Ammon's horn (tissue), 1 donor: ENCODE measurements at regions not wholly inside any gene's neighbourhood (a gene's known extent, or its start where the extent isn't known, plus 50 kb on each side); places are given as distances from the start of the nearest gene placed in this dataset.
"Not testable (repeated sequence)": the region's sequence is repeated elsewhere in the genome, so short reads cannot be mapped to it uniquely, and the experiment has no call there.

Experiments used
- DNase-seq: peaks from one replicate; pipeline ENCODE4 v3.0.0-alpha.2; 2016; ENCODE audit warnings: low spot score

DNA sequence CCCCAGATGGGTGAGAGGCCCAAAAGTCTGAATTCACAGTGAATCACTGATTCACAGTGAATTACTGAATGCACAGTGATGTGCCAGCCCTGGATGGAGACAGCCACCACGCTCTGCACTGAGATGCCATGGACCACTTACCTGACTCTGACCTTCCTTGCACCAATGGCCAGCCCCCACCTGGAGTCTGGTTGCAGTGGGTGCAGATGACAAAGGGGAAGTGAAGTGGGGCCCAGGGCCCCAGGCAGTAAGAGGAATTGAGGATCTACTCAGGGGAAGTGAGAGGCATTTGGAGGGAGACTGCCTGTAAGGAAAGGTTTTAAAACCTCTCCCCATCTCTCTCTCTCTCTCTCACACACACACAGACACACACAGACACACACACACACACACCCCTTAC, 412.1 kb downstream of the CYLC2 start:
- DNase-seq = peak; percentile 12

DNA sequence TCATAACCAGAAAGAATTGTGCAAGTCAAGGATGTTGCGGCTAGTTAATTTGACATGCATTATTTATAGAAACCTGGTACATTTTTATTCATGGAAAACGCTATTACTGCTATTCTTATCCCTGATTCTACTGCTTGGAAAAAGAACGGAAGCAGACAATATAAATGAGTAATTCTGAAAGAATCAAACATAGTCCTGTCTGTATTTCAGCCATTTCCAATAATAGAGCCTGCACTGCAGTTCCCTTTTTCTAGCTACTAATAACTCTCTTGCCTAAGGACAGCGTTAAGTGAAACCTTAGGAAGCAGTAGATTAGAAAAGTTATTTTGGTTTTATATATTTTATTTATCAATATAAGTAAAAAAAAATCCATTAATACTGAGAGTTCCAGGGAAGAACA, 414.9 kb downstream of the CYLC2 start:
- DNase-seq = no peak

DNA sequence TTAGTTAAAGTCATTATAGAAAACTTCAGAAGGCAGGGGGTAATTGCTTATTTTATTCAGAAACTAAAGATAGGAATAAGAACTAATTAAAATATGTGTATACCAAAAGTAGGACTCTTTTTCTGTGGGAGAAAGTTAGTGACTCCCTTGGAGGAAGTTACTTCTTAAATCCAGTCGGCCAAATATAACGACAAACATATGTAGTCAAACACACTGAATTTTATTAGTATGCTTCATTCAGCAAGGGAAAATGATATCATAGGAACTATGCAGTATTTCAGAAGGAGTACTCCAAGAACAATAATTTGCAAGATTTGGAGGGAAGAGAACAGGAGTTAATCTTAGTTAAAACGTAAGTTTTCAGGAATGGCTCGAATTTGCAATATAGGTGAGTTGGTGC, 432.6 kb downstream of the CYLC2 start:
- no peak for DNase-seq

DNA sequence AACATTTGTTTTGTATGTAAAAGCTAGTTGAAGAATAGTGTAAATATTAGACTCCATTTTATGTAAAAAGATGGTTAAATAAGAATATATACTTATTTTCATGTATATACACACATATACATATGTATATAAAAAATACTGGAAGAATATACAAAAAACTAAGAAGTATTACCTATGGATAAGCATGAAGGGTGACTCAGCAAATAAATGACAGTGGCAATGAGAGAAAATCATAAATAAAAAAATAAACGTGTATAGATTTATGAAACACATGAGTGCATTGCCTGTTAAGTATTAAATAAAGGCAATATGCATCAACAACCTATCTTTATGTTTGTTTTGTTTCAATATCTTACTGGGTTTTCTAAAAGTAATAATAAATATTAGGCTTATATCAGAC, 435.3 kb downstream of the CYLC2 start:
- DNase-seq = no peak

DNA sequence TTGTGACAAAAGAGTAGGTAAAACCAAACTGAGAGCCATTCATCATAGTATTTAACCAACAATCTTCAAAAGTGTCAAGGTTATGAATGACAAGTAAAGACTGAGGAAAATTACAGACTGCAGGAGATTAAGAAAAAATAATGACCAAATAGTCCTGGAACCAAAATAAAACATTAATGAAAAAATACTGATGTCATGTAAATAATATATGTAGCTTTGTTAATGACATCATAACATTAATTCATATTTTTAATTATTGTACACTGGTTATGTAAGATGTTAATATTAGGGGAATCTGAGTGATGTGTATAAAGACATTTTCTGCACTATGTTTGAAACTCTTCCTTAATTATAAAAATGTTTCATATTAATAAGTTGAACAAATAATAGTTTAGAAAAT, 436.7 kb downstream of the CYLC2 start:
- no peak for DNase-seq

DNA sequence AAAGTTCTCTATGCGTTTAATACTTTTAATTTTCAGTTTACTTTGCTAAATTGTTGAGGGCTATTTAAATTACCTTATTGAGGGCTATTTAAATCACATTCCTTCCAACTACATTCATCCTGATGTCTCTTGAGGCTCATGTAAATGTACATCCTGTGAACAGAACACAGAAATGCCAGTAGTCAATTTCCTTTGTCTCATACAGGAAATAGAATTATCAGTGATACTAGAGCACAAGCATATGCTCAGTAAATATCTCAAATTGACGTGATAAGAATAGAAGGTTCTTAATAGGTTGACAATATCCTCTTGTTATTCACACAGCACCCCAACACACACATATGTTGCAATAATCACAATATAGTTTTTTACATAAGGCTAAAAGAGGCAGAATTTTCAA, 449.0 kb downstream of the CYLC2 start:
- DNase-seq = no peak

DNA sequence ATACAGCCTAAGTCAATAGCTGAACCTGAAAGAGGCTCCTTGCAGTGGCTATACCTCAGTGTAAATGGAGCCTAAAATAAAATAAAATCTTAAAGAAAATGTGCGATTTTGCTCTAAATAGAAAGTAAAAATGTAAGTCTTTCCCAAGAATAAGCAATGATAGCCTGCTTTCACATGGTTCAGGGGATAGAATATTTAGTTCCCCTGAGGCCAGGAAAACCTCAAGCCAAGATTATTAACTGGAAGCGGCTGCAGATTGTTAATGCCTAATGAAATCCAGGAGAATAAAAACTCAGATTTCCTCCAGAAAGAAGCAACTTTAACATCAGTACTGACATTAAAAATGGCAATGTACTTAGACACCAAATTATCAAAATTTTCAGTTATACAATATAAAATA, 463.7 kb downstream of the CYLC2 start:
- no peak for DNase-seq

DNA sequence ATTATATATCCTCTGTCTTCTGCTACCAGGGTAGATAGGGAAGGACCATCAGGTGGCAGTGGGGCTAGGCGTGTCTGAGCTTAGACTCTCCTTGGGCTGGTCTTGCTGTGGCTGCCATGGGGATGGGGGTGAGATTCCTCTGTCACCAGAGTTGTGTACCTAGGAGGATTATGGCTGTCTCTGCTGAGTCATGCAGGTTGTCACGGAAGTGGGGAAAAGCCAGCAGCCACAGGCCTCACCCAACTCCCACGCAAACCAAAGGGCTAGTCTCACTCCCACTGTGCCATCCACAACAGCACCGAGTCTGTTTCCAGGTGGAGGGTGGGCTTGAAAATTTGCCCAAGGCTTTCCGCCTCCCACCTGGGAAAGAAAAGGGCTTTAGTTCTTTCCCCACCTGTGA, 476.1 kb downstream of the CYLC2 start:
- no peak for DNase-seq

DNA sequence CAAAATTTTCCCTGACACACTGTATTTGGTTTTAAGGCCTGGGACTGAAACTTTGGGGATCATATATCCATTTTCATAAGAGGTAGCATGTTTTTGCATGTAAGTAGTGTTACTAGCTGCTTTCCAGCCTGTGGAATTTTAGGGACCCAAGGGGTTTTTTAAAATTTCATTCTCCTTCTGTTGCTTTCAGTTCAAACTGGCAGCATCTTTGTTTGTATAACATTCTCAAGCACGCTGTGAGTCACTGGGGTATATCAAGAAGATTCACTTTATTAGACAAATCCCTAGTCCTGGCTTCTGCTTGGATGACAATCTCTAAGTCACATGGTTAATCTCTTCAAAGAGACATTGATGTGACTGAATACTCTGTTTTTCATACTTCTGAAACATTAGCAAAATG, 479.0 kb downstream of the CYLC2 start:
- no peak for DNase-seq

DNA sequence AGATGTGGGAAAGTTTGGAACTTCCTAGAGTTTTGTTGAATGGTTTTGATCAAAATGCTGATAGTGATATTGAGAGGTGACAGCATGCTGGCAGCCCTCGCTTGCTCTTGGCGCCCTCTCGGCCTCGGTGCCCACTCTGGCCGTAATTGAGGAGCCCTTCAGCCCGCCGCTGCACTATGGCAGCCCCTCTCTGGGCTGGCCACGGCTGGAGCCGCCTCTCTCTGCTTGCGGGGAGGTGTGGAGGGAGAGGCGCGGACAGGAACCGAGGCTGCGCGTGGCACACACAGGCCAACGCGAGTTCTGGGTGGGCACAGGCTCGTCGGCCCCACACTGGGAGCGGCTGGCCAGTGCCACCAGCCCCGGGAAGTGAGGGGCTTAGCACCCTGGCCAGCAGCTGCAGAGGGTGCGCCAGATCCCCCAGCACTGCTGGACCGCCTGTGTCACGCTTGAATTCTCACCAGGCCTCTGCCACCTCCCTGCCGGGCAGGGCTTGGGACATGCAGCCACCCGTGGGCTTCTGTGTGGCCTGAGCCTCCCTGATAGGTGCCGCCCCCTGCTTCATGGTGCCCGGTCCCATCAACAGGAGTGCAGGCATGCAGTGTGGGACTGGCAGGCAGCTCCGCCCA, 488.5 kb downstream of the CYLC2 start:
- no peak for DNase-seq

DNA sequence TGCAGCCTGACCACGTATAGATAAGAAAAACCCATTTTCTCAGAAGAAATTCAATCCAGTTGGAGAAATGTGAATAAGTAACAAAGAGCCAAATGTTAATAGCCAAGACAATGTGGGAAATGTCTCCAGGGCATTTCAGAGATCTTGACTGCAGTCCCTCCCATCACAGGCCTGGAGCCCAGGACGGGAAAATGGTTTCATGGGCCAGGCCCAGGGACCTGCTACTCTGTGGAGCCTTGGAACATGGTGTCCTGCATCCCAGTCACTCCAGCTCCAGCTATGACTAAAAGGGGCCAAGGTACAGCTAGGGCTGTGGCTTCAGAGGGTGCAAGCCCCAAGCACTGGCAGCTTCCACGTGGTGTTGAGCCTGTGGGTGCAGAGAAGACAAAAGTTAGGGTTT, 490.0 kb downstream of the CYLC2 start:
- no peak for DNase-seq

DNA sequence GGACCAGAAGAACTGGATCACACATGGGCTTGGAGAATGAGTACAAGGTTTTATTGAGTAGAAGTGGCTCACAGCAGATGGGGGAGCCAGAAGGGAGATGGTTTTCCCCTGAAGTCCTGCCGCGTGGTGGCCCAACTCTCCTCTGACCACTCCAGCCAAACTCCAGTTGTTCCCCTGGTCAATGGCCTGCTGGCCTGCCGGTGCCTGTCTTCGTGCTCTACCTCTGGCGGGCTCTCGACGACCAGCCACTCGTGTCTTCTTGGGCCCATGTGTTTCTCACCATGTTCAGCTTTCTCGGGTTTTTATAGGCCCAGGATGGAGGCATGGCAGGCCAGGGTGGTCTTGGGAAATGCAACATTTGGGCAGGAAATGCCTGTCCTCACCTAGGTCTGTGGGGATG, 519.6 kb downstream of the CYLC2 start:
- no peak for DNase-seq

DNA sequence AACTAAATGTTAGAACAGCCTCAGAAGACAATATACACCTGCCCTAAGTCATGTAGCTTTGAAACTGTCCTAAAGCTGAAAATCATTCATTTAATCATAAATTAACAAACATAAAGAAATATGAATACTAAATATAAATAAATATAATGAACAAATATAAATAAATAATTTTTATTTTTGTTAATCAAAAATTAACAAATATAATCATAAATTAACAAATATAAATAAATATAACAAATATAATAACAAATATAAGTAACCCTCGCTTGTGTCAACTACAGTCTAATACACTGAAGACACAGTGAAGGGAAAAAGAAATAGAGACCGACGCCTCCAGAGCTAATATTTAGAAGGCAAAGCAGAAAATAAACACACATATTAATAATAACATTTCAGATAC, 527.3 kb downstream of the CYLC2 start:
- DNase-seq = no peak

DNA sequence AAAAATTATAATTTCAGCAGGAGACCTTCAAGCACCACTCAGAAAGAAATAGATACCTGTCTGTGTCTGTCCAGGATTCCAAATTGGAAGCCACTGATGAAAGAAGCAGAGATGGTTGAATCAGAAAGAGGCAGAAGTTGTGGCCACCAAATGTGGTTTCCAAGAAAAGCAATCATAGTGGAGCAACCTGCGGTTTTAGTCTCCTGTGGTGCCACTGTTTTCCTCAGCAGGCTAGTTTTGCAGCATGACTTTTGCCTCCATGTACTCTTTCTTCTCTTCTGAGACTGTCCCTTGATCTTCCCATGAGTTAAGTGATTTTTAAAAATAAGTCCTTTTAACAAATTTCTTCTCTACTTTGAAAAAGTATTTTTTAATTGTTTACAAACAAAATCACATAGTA, 535.8 kb downstream of the CYLC2 start:
- DNase-seq = no peak

DNA sequence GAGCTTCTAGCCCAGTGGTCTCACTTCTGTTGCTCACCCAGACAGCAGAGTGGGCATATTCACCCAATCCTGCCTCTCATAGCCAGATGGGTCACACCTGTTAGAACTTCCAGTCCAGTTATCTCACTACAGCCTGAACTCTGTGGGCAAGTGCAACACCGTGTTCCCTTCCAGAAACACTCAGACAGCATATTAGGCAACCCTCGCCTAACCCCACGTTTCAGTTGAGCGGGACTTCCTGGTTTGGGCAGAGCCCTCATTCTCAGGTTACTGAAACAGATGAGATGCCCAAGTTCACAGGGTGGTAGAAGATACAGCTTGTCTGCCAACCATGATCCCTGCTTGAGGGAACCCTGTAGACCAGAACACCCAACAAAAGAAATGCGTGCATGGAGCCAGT, 538.2 kb downstream of the CYLC2 start:
- no peak for DNase-seq

DNA sequence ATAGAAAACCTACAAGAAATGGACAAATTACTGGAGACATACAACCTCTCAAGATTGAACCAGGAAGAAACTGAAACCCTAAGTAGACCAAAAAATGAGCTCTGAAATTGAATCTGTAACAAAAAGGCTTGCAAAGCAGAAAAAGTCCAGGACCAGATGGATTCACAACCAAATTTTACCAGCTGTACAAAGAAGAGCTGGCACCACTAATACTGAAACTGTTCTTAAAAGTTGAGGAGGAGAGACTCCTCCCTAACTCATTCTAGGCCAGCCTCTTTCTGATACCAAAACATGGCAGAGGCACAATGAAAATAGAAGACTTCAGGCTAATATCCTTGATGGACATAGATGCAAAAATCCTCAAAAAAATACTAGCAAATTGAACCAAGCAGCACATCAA, 542.3 kb downstream of the CYLC2 start:
- DNase-seq = no peak

DNA sequence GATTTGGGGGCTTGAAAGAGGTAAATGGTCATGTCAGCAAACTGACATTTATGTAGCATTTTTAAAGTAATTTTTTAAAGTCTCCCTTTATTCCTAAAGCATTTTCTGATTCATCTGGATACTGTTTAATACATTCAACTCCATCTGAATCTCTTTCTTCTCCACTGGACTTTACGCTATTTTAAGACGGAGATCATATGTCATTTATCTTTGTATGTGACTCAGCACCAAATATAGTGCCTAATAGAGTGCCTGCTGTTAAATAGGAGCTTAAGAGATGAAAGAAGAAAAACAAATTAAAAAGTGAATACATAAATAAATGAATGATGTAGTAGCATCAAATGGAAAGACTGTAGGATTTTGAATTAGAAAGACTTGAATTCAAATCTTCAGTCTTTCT, 548.8 kb upstream of the SMC2 start:
- no peak for DNase-seq

DNA sequence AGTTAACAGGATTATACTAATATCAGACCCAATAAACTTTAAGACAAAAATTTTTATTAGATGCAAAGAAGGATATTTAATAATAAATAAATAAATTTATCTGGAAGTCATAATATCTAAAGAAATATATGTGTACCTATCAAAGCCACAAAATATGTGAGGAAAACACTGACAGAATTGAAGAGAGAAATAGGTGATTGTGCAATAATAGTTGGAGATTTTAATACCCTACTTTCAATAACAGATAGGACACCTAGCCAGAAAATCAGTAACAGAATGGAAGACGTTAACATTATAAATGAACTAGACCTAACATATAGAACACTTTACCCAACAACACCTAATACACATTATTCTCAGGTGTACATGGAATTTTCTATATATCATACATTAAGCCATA, 541.4 kb upstream of the SMC2 start:
- DNase-seq = no peak

DNA sequence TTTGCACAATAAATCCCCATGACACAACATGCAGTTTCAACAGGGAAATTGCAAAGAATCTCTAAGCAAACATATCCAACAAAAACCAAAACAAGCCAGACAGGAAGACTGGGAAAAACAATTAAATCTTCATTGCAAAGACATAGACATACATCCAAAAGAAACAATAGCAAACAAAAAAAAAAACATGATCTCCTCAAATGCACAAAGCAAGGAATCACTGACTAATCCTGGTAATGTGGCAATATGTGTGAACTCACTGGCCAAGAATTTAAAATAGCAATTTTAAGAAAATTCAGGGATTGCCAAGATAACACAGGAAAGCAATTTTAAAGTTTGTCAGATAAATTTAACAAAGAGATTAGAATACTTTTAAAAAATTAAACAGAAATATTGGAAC, 520.1 kb upstream of the SMC2 start:
- DNase-seq = no peak

DNA sequence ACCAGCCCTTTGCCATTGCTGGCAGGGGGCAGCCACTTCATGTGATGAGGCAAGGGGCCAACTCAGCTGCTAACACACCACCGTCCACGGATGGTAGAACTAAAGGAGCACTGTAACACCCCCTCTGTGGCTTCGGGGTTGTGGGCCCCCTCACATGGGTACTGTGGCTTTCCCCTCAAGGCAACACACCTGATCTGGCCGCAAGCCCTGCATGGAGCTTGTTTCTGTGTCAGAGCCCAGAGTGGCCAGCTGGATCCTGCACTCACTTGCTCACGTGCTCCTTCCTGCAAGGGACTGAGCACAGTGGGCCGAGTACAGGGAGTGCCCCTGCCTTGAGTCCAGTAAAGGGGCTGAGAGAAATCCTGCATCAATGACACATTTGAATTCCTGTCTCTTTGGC, 507.4 kb upstream of the SMC2 start:
- DNase-seq = no peak

DNA sequence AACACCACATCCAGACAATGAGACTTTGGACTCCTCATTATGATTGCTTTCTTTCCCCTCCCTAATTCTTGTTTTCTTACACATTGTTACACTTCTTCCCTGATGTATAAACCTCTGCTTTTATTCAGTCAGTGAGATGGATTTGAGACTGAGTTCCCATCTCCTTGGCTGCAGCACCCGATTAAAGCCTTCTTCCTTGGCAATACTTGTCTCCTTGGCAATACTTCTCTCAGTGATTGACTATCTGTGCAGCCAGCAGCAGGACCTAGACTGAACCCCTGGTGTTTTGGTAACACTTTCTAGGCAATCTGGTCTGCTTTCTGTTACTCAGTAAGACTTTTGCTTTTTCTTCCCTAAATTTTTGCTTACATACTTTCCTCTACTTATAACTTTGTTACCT, 492.8 kb upstream of the SMC2 start:
- no peak for DNase-seq

DNA sequence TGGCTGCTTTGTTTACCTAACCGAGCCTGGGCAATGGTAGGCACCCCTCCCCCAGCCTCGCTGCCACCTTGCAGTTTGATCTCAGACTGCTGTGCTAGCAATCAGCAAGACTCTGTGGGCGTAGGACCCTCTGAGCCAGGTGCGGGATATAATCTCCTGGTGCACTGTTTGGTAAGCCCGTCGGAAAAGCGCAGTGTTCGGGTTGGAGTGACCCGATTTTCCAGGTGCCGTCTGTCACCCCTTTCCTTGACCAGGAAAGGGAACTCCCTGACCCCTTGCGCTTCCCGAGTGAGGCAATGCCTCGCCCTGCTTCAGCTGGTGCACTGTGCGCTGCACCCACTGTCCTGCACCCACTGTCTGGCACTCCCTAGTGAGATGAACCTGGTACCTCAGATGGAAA, 482.2 kb upstream of the SMC2 start:
- DNase-seq = not testable (repeated sequence)

DNA sequence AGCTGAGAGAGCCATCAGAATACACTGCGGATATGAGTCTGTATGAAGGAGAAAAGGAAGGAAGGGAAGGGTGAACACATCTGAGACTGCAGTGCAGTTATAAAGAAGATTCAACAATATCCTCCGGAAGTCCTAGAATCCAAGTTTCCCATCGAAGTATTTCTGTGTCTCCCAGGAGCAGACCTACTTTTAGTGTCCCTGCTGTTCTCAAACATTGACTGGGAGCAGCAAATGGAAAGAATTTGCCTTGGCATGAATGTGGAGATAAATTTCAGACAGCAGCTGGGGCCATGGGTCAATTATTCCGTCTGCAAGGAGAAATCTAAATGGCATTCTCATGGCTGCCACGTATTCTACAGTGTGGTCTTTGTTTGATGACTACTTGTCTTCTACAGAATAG, 478.1 kb upstream of the SMC2 start:
- DNase-seq = no peak

DNA sequence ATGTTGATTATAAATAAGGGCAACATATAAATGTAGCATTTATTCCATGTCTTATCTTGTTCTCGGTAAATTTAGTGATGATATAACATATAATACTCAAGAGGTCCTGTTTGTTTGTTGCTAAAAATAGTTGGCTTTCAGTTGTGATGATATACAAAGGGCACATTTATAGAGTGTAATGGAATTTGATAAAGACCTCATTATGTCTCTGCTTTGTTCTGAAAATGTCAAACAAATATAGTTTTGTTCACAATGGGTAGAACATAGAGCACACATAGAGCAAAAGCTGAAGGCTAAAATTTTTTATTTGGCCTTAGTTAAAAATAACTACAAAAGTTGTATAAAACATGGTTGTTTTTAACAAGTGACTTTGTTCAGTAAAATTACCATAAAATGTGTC, 477.1 kb upstream of the SMC2 start:
- peak; percentile 33 for DNase-seq
